Stimulated activated CD4-positive, alpha-beta T cell treated with anti-CD3 and anti-CD28 coated beads, Interleukin-2, amount 100 ng/mL, for 24 hours (primary cell): ENCODE measurements at regions not wholly inside any gene's neighbourhood (a gene's known extent, or its start where the extent isn't known, plus 50 kb on each side); places are given as distances from the start of the nearest gene placed in this dataset.
"Not testable (repeated sequence)": the region's sequence is repeated elsewhere in the genome, so short reads cannot be mapped to it uniquely, and the experiment has no call there.

Experiments
- DNase-seq, 2 donors: peaks; one replicate each; pipeline ENCODE4 v3.0.0-alpha.2; 2020

DNA sequence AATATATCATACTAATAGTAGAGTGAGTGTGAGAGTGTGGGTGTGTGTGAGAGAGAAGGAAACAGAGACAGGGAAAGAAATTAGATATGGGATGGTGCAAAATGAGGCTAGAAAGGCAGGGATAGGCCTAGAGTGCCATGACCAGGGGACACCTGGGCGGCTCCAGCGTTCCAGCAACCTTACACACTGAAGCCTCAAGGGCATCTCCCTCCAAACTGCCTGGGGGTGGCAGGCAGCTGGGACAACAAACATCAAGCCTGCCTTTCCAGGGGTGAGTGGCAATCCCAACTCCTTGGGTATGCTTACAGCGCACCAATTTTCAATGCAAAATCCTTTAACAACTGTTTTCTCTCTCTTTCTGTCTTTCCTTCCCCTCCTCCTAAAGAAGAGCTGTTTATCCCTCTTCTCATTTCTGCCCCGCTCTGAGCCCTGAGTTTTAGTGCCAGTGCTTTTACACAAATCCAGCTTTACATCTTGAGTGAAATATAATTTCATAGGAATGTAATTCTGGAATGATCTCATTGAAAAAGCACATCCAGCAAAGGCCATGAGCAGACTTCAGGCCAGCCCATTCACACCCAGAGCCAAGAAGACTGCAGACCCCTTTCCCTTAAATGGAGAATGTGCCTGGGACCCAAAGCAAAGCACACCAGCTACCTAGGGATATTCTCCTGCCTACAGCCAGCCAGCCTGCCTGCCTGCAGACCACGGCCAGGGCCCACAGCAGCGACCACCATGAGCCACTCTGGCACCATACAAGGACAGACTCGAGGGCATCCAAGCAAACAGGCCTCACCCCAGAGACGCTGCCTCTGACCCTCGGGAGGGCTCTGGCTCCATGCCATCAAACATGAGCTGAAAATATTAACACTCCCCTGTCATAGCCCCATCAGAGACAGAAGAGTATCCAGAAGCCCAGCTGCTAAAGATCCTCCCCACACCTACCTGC lies 90.3 kb downstream of the RPL27A start:
- DNase-seq: no peak

GRCh38 chr11:8773916-8774539 lies 91.4 kb downstream of the RPL27A start:
- no peak for DNase-seq

GRCh38 chr11:8774916-8775315 lies 92.3 kb downstream of the RPL27A start:
- DNase-seq: not testable (repeated sequence)

DNA sequence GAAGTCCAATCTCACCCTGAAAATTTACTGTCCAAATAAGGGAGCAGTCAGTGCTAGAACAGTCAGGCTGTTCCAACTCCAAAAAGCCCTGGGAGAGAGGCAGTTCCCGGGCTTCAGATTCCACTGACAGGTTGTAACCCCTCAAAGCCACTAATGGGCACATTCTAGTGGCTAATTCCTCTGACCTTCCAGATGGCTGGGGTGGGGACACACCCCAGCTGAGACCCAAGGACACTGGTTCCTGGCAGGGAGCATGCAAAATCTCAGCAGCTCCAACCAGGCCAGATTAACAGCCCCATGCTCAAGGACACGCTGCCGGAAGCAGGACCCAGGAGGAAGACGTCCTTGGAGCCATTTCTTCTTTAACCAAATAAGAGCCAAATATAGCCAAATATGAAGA lies 92.7 kb downstream of the RPL27A start:
- no peak for DNase-seq

GRCh38 chr11:8775734-8776133 lies 93.1 kb downstream of the RPL27A start:
- no peak for DNase-seq

DNA sequence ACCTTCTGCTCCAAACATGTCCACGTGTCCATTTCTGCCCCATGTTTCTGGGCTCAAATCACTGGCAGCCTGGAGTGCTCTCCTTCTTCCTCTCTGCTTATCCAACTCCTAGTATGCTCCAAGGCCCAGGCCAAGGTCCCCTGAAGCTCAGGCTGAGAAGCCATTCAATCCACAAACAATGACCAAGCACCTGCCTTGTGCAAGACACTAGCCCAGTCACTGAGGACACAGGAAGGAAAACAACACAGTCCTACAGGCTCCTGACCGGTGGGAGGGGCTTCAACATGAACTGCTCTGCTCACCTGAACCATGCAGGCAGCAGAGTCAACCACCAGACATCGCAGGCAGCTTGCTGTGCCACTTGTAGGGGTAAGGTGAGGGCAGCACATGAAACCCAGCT lies 93.6 kb downstream of the RPL27A start:
- DNase-seq: no peak

GRCh38 chr11:8777907-8778767 lies 95.5 kb downstream of the RPL27A start:
- DNase-seq: no peak

DNA sequence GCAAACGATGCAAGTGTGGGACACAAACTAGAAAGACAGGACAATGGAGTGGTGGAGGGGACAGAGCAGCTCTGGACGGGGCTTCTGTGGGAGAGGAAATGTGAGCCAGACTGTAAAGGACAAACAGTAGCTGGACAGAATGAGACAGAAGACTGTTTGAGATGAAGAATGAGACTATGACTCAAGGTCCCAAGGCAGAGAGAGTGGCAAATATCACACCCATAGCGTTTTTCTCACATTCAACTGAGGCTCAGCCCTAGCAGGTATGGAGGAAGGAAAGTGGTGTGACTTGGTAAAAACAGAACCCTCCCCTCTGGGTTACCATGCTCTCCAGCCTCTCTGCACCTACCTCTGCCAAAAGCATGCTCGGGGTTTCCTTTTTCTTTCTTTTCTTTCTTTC lies 96.5 kb downstream of the RPL27A start:
- no peak for DNase-seq

DNA sequence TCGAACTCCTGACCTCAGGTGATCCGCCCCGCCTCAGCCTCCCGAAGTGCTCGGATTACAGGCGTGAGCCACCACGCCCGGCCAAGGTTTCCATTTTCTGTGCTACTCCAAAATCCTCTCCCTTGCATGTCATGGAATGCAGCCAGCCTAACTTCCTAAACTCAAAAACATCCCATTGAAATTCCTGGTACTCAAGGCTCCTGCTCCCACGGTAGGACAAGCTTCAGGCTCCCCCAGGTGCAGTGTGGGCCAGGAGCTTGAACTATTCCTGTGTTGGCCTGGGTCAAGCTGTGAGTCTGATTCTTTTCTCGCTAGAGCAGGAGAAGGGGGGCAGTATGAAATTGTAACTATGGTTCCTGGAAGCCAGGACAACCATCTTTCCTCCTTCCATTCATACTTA lies 97.1 kb downstream of the RPL27A start:
- no peak for DNase-seq

DNA sequence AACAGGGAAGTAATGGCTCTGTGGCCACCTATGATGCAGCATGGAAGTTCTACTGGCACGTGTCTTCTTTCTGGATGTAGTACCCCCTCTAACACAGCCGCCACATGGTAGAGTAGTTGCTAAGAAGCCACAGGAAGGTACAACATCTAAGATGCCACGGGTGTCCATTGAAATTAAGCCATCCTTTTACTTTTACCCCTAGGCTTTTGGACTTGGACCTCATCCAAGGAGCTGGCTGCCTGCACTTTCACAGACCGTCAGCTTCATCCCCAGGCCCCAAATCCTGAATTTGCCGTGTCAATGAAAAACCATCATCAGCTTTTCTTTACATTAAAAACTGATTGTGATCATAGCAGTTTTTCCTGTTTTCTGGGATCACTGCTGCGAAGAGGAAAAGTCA lies 102.4 kb downstream of the RPL27A start:
- no peak for DNase-seq

DNA sequence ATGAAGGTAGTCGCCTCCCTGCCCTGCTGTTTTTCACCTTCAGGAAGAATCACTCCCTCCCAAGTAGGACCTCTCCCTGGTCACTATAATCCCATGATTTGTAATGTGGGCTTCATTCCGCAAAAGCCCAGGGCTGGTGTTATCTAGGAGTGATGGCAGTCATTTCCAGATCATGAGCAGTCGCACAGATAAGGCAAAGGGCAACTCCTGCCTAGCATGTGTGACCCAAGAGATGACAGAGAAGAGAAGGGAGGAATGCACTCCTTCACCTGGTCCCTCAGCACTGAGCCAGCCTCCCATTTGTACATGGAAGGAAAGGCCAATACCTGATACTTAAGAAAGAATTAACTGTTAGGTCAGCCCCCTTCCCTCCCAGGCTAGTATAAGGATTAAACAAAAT lies 102.9 kb downstream of the RPL27A start:
- no peak for DNase-seq

- no peak for DNase-seq
Observed at GRCh38 chr11:8785998-8786397, 103.4 kb downstream of the RPL27A start.

DNA sequence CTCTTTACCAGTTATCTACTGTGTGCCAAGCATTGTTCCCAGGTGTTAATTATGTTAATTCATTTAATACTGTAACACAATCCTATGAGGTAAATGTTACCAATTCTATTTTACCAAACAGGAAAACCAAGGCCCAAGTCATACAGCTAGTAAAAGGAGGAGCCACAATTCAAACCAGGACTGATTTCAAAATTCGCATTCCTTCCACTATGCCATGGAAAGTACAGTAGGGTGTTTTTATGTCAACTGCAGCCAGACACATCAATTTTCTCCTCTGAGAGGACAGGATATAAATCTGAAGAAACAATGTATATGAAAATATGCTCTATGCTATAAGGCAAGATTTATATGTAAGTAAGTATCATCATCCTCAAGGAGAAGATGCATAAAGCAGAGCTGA lies 104.3 kb downstream of the RPL27A start:
- no peak for DNase-seq

DNA sequence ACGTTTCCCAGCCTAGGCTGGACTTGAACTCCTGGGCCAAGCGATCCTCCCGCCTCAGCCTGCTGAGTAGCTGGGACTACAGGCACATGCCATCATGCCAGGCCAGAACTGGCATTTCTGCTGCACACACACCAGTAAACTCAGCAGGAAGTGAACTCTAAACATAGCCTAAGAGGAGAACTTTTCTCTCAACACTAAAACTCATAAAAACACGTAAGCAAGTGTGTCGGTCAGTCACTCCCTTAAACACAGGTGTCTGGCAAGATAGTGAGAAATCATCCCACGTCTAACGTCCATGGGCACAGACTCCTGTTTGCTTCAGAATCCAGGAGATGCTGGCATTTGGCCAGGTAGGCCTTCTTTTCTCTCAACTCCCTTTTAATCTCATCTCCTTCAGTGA lies 104.8 kb downstream of the RPL27A start:
- DNase-seq: no peak

- no peak for DNase-seq
Observed at GRCh38 chr11:8788616-8789015, 106.0 kb downstream of the RPL27A start.

DNA sequence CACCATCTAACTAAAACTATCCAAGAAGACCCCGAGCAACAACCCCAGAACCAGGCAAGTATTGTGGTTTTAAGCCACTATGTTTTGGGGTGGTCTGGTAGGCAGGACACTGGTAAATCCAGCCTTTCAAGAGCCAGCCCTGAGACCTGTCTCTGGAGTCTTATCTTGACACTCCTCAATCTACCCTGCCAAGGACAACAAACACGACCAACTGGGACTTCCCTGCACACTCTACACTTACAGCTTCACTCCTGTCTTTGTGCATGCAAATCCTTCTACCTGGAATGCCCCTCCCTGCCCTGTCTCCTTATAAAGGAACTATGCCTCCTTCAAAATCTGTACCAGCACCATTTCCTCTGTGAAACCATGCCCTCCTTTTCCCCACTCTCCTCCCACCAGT lies 107.3 kb downstream of the RPL27A start:
- no peak for DNase-seq

DNA sequence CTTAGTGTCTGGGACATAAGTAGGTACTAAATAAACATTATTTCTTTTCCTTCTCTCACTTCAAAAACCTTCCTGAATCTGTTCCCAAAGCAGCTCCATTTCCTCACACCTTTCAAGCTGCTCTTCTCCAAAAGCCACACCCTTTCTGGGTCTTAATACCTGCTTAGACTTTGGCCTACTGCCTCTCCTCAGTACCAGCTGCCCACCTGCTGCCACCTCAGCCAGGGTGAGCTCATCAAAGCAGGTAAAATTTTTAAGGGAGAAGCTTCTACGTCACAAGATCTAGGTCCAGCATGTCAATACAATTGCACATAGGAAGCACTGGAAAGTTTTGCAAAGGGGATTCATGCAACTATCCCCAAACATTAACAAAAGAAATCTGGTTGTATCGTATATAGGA lies 108.4 kb downstream of the RPL27A start:
- no peak for DNase-seq

DNA sequence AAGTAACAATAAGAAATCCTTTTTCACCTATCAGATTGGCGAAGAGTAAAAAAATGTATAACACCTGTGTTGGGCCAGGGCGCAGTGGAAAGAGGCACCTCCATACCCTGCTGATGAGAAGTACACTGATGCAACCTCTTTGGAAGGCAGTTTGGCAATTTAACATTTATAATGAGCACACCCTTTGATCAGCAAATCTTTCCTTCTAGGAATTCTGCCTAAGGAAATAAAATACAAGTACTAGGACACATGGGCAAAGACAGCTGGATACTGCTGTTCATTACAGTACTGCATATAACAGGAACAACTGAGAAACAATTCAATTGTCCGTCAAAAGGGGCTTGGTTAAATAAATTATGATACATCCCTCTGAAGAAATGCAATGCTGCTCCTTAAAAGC lies 110.1 kb downstream of the RPL27A start:
- DNase-seq: no peak

- no peak for DNase-seq
Observed at GRCh38 chr11:8793114-8793777, 110.7 kb downstream of the RPL27A start.

GRCh38 chr11:8794126-8794525 lies 111.5 kb downstream of the RPL27A start:
- no peak for DNase-seq

GRCh38 chr11:8794677-8795103 lies 112.1 kb downstream of the RPL27A start:
- no peak for DNase-seq

- no peak for DNase-seq
Observed at GRCh38 chr11:8796941-8797340, 114.0 kb upstream of the AKIP1 start.

DNA sequence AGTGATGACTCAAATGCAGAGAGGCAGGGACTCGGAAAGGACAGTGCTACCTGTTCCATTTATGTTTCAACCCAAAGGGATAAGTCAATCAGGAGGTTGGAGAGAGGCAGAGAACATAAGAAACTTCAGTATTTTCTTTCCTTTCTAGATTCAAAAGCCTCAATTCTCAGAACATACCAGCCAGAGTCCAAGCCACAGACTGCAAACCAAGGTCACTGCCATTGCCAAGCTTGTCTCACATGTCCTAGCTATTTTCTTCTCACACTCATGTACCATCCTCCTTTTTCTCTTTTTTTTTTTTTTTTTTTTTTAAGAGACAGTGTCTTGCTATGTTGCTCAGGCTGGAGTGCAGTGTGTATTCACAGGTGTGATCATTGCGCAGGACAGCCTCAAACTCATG lies 111.7 kb upstream of the AKIP1 start:
- DNase-seq: no peak
